ENCODE measurements at regions not wholly inside any gene's neighbourhood (a gene's known extent, or its start where the extent isn't known, plus 50 kb on each side); places are given as distances from the start of the nearest gene placed in this dataset.
"Not testable (repeated sequence)": the region's sequence is repeated elsewhere in the genome, so short reads cannot be mapped to it uniquely, and the experiment has no call there.

DNA sequence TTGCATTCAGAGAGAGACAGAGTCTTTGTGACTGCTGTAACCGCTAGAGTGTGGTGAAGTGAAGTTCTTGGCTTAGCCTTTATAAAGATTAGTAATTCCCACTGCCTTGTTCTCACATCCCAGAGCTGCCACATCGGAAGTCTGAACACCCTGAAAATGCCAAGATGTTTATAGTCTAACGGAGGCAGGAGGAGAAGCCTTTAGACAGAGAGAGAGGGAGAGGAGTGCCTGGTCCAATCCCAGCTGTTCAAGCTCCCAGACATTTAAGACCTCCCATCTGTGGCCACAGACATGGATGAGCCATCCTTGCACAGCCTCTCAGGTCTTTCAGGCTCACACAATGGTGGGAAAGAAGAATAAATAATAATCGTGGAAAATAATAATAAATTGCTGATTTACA lies 1422.8 kb upstream of the EYS start:
- Histone ChIP-seq H3K4me2 (no peak overlapping the region), H3K4me3 (IDR thresholded peaks at IDR 0.05; ENCODE audit: insufficient read depth, low read depth, low read length) (no peak overlapping the region), H3K9ac (no peak overlapping the region), H4K20me1 (ENCODE audit: insufficient read depth) (no peaks in the 10 kb centered on the region), H3K4me1 (ENCODE audit: low read depth, poor library complexity, severe bottlenecking) (no peaks in the 10 kb centered on the region), H3K27me3 (ENCODE audit: insufficient read depth, low read depth) (no peaks in the 10 kb centered on the region), H3K36me3 (ENCODE audit: insufficient read depth) (no peaks in the 10 kb centered on the region), H2AFZ (ENCODE audit: low read depth) (no peak overlapping the region), H3K27ac (no peak overlapping the region), H3K79me2 (ENCODE audit: insufficient read depth, low read depth) (no peaks in the 10 kb centered on the region)
- TF ChIP-seq, protein P1, sequence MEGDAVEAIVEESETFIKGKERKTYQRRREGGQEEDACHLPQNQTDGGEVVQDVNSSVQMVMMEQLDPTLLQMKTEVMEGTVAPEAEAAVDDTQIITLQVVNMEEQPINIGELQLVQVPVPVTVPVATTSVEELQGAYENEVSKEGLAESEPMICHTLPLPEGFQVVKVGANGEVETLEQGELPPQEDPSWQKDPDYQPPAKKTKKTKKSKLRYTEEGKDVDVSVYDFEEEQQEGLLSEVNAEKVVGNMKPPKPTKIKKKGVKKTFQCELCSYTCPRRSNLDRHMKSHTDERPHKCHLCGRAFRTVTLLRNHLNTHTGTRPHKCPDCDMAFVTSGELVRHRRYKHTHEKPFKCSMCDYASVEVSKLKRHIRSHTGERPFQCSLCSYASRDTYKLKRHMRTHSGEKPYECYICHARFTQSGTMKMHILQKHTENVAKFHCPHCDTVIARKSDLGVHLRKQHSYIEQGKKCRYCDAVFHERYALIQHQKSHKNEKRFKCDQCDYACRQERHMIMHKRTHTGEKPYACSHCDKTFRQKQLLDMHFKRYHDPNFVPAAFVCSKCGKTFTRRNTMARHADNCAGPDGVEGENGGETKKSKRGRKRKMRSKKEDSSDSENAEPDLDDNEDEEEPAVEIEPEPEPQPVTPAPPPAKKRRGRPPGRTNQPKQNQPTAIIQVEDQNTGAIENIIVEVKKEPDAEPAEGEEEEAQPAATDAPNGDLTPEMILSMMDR (conservative IDR thresholded peaks at IDR 0.05; ENCODE audit: low read depth, low read length) = no peak

DNA sequence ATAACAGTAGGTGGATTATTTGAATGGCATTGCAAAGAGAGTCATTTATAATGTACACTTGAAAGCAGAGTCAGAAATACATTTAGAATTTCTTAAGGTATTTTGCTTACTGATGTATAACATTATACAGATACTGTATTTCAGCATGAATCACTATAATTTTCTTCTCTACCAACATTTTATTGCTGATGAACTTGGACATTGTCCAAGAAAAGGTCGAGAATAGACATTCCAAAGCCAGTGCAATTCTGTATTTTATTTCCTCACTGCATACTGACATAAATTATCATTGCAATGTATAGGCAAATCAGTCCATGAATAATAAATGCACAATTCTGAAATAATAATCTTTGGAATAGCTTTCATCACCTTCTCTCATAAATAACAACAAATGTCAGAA lies 1420.0 kb upstream of the EYS start:
- Histone ChIP-seq H3K27ac (no peak overlapping the region), H3K4me1 (ENCODE audit: low read depth, poor library complexity, severe bottlenecking) (no peaks in the 10 kb centered on the region), H3K4me3 (IDR thresholded peaks at IDR 0.05; ENCODE audit: insufficient read depth, low read depth, low read length) (no peak overlapping the region), H3K27me3 (ENCODE audit: insufficient read depth, low read depth) (no peaks in the 10 kb centered on the region), H3K36me3 (ENCODE audit: insufficient read depth) (no peaks in the 10 kb centered on the region), H4K20me1 (ENCODE audit: insufficient read depth) (no peaks in the 10 kb centered on the region), H3K4me2 (no peak overlapping the region), H2AFZ (ENCODE audit: low read depth) (no peak overlapping the region), H3K9ac (no peak overlapping the region), H3K79me2 (ENCODE audit: insufficient read depth, low read depth) (no peaks in the 10 kb centered on the region)
- TF ChIP-seq, protein P1 (conservative IDR thresholded peaks at IDR 0.05; ENCODE audit: low read depth, low read length) = no peak

DNA sequence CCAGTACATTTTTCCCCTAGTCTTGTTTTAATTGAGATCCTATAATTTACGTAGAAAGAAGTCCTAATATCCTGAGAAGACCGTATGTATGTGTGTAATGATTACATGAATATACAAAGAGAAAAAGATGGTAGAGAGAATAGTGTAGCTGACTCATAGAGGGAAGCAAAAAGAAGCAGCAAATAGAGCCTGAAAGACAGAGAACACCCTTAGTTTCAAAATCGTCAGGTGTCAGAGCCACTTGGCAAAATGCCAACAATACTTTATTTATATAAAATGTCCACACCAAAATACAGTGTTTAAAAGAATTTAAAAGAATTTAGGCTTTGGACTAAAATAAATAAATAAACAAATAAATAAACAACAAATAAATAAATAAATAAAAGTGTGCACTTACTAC lies 1414.1 kb upstream of the EYS start:
- H3K36me3 ChIP-seq (ENCODE audit: insufficient read depth) = no peaks in the 10 kb centered on the region
- H3K79me2 ChIP-seq (ENCODE audit: insufficient read depth, low read depth) = no peaks in the 10 kb centered on the region
- no peaks in the 10 kb centered on the region for H3K27me3 ChIP-seq (ENCODE audit: insufficient read depth, low read depth)
- H3K4me1 ChIP-seq (ENCODE audit: low read depth, poor library complexity, severe bottlenecking) = no peaks in the 10 kb centered on the region
- H3K4me3 ChIP-seq (IDR thresholded peaks at IDR 0.05; ENCODE audit: insufficient read depth, low read depth, low read length) = no peak overlapping the region
- no peaks in the 10 kb centered on the region for H4K20me1 ChIP-seq (ENCODE audit: insufficient read depth)
- H2AFZ ChIP-seq (ENCODE audit: low read depth) = no peak overlapping the region
- TF ChIP-seq, protein P1 (conservative IDR thresholded peaks at IDR 0.05; ENCODE audit: low read depth, low read length) = no peak
- no peak overlapping the region for H3K27ac ChIP-seq
- no peak overlapping the region for H3K4me2 ChIP-seq
- H3K9ac ChIP-seq = no peak overlapping the region

DNA sequence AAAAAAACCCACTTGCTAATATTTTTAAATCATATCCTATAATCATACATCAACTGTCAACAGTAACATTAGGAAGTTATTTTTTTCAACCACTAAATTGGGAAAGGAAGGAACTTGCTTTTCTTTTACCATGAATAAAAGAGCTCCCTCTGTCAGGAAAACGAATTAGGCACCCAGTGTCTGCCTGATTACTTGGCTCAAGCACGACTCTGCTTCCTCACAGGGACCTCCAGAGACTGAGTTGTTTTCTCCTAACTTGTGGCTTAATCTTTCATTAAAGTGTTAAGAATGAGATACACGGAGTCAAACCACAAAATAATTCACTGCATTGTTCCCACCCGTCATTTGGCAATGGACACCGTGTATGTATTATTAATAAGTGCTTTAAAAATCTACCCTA lies 1405.1 kb upstream of the EYS start:
- Histone ChIP-seq H3K9ac (no peak overlapping the region), H3K4me3 (IDR thresholded peaks at IDR 0.05; ENCODE audit: insufficient read depth, low read depth, low read length) (no peak overlapping the region), H2AFZ (ENCODE audit: low read depth) (no peak overlapping the region), H3K27me3 (ENCODE audit: insufficient read depth, low read depth) (no peaks in the 10 kb centered on the region), H3K4me1 (ENCODE audit: low read depth, poor library complexity, severe bottlenecking) (no peaks in the 10 kb centered on the region), H3K79me2 (ENCODE audit: insufficient read depth, low read depth) (no peaks in the 10 kb centered on the region), H3K36me3 (ENCODE audit: insufficient read depth) (no peaks in the 10 kb centered on the region), H3K4me2 (no peak overlapping the region), H3K27ac (no peak overlapping the region), H4K20me1 (ENCODE audit: insufficient read depth) (no peaks in the 10 kb centered on the region)
- TF ChIP-seq, protein P1 (conservative IDR thresholded peaks at IDR 0.05; ENCODE audit: low read depth, low read length) = no peak

DNA sequence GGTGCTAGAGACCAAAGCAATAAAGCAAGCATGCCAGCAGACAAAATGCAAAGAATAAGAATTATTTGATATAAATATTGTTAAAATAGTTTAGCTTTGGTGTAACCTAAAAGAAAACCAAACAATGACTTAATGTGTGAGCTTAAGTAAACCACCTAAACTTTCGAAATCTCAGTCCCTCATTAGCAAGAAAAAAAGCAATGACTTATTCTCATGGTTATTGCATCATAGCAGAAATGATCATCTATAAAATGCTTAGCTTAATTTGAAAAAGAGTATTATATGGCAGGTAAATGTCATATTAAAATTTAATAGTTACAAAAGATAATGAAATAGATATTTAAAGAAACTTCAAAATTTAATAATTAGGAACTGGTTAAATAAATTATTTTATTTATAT lies 1395.7 kb upstream of the EYS start:
- Histone ChIP-seq H4K20me1 (ENCODE audit: insufficient read depth) (no peaks in the 10 kb centered on the region), H3K4me3 (IDR thresholded peaks at IDR 0.05; ENCODE audit: insufficient read depth, low read depth, low read length) (no peak overlapping the region), H2AFZ (ENCODE audit: low read depth) (no peak overlapping the region), H3K4me2 (no peak overlapping the region), H3K4me1 (ENCODE audit: low read depth, poor library complexity, severe bottlenecking) (no peaks in the 10 kb centered on the region), H3K9ac (no peak overlapping the region), H3K27ac (no peak overlapping the region), H3K79me2 (ENCODE audit: insufficient read depth, low read depth) (no peaks in the 10 kb centered on the region), H3K36me3 (ENCODE audit: insufficient read depth) (no peaks in the 10 kb centered on the region), H3K27me3 (ENCODE audit: insufficient read depth, low read depth) (no peaks in the 10 kb centered on the region)
- TF ChIP-seq, protein P1 (conservative IDR thresholded peaks at IDR 0.05; ENCODE audit: low read depth, low read length) = no peak

DNA sequence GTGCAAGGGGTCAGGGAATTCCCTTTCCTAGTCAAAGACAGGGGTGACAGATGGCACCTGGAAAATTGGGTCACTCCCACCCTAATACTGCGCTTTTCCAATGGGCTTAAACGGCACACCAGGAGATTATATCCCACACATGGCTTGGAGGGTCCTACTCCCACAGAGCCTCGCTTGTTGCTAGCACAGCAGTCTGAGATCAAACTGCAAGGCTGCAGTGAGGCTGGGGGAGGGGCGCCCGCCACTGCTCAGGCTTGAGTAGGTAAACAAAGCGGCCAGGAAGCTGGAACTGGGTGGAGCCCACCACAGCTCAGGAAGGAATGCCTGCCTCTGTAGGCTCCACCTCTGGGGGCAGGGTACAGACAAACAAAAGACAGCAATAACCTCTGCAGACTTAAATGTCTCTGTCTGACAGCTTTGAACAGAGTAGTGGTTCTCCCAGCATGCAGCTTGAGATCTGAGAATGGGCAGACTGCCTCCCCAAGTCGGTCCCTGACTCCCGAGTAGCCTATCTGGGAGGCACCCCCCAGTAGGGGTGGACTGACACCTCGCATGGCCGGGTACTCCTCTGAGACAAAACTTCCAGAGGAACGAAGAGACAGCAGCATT lies 1388.7 kb upstream of the EYS start:
- not testable (repeated sequence) for H2AFZ ChIP-seq (ENCODE audit: low read depth); H3K4me2 ChIP-seq

More for the DNA sequence above, 1388.7 kb upstream of the EYS start:
- H4K20me1 ChIP-seq (ENCODE audit: insufficient read depth); H3K9ac ChIP-seq; H3K4me1 ChIP-seq (ENCODE audit: low read depth, poor library complexity, severe bottlenecking); H3K79me2 ChIP-seq (ENCODE audit: insufficient read depth, low read depth); H3K36me3 ChIP-seq (ENCODE audit: insufficient read depth); H3K4me3 ChIP-seq (IDR thresholded peaks at IDR 0.05; ENCODE audit: insufficient read depth, low read depth, low read length); H3K27me3 ChIP-seq (ENCODE audit: insufficient read depth, low read depth); H3K27ac ChIP-seq: not testable (repeated sequence)
